ENCODE measurements at regions not wholly inside any gene's neighbourhood (a gene's known extent, or its start where the extent isn't known, plus 50 kb on each side); places are given as distances from the start of the nearest gene placed in this dataset.

- TF ChIP-seq CTCF (conservative IDR thresholded peaks at IDR 0.05): no peak
- TF ChIP-seq ZFX (IDR thresholded peaks at IDR 0.05): no peak
Observed at GRCh38 chr15:54962637-54963036, 234.1 kb downstream of the RSL24D1 start.
